Kidney (tissue), 13 donors: ENCODE measurements at regions not wholly inside any gene's neighbourhood (a gene's known extent, or its start where the extent isn't known, plus 50 kb on each side); places are given as distances from the start of the nearest gene placed in this dataset.

Source experiments
- DNase-seq, 5 donors: peaks; one replicate each; pipeline ENCODE4 v3.0.0-alpha.2; 2013 to 2020
- FAIRE-seq: peaks from 2 replicates; lab custom pipeline; 2012; peaks lifted over from hg19 to GRCh38; lab: Jason Lieb, UNC
- H3K27ac ChIP-seq, 2 donors: one replicate each; pipeline ENCODE4 v1.7.0; 2013; ENCODE audit warnings: low read depth in 2 of 2, low read length in 2 of 2, inconsistent platforms in 1 of 2
- H3K27me3 ChIP-seq: one replicate; pipeline ENCODE4 v1.7.1; 2013; ENCODE audit warnings: low read length, inconsistent platforms; ENCODE audit not compliant: control insufficient read depth, insufficient read depth
- H3K36me3 ChIP-seq, 3 donors: one replicate each; pipeline versions ENCODE4 v1.7.0 to v1.7.1; 2013; ENCODE audit warnings: low read length in 3 of 3, control low read depth in 1 of 3, inconsistent platforms in 1 of 3; ENCODE audit not compliant: insufficient read depth in 3 of 3, control insufficient read depth in 2 of 3
- H3K4me1 ChIP-seq, 3 donors: one replicate each; pipeline versions ENCODE4 v1.7.0 to v1.7.1; 2013; ENCODE audit warnings: low read length in 3 of 3, inconsistent platforms in 1 of 3, low read depth in 1 of 3; ENCODE audit not compliant: control insufficient read depth in 2 of 3, insufficient read depth in 2 of 3
- H3K4me3 ChIP-seq, 3 donors: one replicate each; pipeline versions ENCODE4 v1.7.0 to v1.8.1; 2013; ENCODE audit warnings: low read length in 3 of 3, control low read depth in 1 of 3, inconsistent platforms in 1 of 3
- H3K9ac ChIP-seq, 3 donors: one replicate each; pipeline versions ENCODE4 v1.7.0 to v1.7.1; 2013; ENCODE audit warnings: low read length in 3 of 3, control low read depth in 1 of 3, inconsistent platforms in 1 of 3
- H3K9me3 ChIP-seq, 3 donors: one replicate each; pipeline versions ENCODE4 v1.7.0 to v1.7.1; 2013; ENCODE audit warnings: low read length in 3 of 3, control low read depth in 1 of 3, inconsistent platforms in 1 of 3; ENCODE audit not compliant: control insufficient read depth in 2 of 3, insufficient read depth in 1 of 3
- CTCF ChIP-seq: IDR thresholded peaks from 3 replicates; pipeline ENCODE4 v1.5.1; 2012; ENCODE audit warnings: mild to moderate bottlenecking, moderate library complexity, borderline replicate concordance; ENCODE audit not compliant: insufficient read depth; ENCODE audit errors: extremely low read depth
- intact Hi-C: fragments of 100-400 bp; cut with DNase I; formaldehyde crosslinking; loops from one replicate; pipeline ENCODE4 v1.11.1; 2022
- donor health status: control.
- donor health status: control.
- donor health status: control.
- donor health status: control.
- donor health status: control.
- donor health status: DM: yes; HTN: yes; CAD: no.
- donor health status: Normal renal cell carcinoma (clear cell type).

GRCh38 chr18:76569644-76570419 lies 74.8 kb upstream of the ZNF516 start:
- Histone ChIP-seq H3K9me3 (no peaks in the 10 kb centered on the region), H3K4me1 (peaks cover 0 to 3% (median 3%) of the 10 kb centered on the region in 3 donors), H3K27me3 (no peaks in the 10 kb centered on the region), H3K27ac (no peak overlapping the region), H3K36me3 (no peaks in the 10 kb centered on the region), H3K4me3 (no peak overlapping the region), H3K9ac (no peak overlapping the region)
- no peak for DNase-seq
- no peak for TF ChIP-seq CTCF
- no peak for FAIRE-seq
- intact Hi-C loops, result no loop called here

- Histone ChIP-seq H3K9ac (no peak overlapping the region), H3K36me3 (no peaks in the 10 kb centered on the region), H3K9me3 (no peaks in the 10 kb centered on the region), H3K27ac (no peak overlapping the region), H3K4me3 (no peak overlapping the region), H3K4me1 (peaks cover 0 to 10% (median 9%) of the 10 kb centered on the region in 3 donors), H3K27me3 (no peaks in the 10 kb centered on the region)
- no peak for TF ChIP-seq CTCF
- intact Hi-C loops, result no loop called here
- DNase-seq, result no peak
- FAIRE-seq, result no peak
Measured at GRCh38 chr18:76568731-76569130, 73.7 kb upstream of the ZNF516 start.

GRCh38 chr18:76567835-76568445 lies 72.9 kb upstream of the ZNF516 start:
- intact Hi-C loops, result no loop called here
- FAIRE-seq (no peak), DNase-seq (no peak)
- TF ChIP-seq CTCF, result no peak
- no peaks in the 10 kb centered on the region for H3K9me3 ChIP-seq
- H3K36me3 ChIP-seq, result no peaks in the 10 kb centered on the region
- H3K4me3 ChIP-seq, result no peak overlapping the region
- no peak overlapping the region for H3K9ac ChIP-seq
- H3K27ac ChIP-seq, result no peak overlapping the region
- no peaks in the 10 kb centered on the region for H3K27me3 ChIP-seq
- H3K4me1 ChIP-seq, result peaks cover 0 to 10% (median 9%) of the 10 kb centered on the region in 3 donors
